C4-2B (cell line): ENCODE measurements at regions not wholly inside any gene's neighbourhood (a gene's known extent, or its start where the extent isn't known, plus 50 kb on each side); places are given as distances from the start of the nearest gene placed in this dataset.

Experiments
- ZFX ChIP-seq: fragments of 450-650 bp; IDR thresholded peaks from 2 replicates; pipeline ENCODE4 v1.6.1; 2017
- TF ChIP-seq, protein P1 (sequence below): fragments of 450-650 bp; conservative IDR thresholded peaks from 2 replicates; pipeline ENCODE4 v1.5.1; 2017; ENCODE audit warnings: mild to moderate bottlenecking

- TF ChIP-seq, protein P1, sequence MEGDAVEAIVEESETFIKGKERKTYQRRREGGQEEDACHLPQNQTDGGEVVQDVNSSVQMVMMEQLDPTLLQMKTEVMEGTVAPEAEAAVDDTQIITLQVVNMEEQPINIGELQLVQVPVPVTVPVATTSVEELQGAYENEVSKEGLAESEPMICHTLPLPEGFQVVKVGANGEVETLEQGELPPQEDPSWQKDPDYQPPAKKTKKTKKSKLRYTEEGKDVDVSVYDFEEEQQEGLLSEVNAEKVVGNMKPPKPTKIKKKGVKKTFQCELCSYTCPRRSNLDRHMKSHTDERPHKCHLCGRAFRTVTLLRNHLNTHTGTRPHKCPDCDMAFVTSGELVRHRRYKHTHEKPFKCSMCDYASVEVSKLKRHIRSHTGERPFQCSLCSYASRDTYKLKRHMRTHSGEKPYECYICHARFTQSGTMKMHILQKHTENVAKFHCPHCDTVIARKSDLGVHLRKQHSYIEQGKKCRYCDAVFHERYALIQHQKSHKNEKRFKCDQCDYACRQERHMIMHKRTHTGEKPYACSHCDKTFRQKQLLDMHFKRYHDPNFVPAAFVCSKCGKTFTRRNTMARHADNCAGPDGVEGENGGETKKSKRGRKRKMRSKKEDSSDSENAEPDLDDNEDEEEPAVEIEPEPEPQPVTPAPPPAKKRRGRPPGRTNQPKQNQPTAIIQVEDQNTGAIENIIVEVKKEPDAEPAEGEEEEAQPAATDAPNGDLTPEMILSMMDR, result no peak
- no peak for TF ChIP-seq ZFX
Measured at GRCh38 chr13:68007576-68007975, 777.4 kb upstream of the PCDH9 start.
